ENCODE measurements at regions not wholly inside any gene's neighbourhood (a gene's known extent, or its start where the extent isn't known, plus 50 kb on each side); places are given as distances from the start of the nearest gene placed in this dataset.

DNA sequence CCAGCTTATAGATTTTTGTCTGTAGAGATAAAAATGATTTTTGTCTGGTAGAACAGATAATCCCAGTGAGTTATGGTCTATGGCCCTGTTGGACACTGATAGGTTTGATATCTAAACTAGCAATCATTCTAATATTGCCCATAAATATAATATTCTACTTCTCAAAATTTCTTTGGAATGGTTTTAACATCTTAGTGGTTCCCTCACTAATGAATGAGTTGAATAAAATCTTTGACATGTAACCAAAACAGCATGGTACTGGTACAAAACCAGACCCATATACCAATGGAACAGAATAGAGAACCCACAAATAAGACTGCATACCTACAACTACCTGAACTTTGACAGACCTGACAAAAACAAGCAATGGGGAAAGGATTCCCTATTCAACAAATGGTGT is 219.7 kb downstream of the SEC61B start:
- DNase-seq: no peak

- DNase-seq: no peak
Measured at GRCh38 chr9:99445371-99445891, 223.3 kb downstream of the SEC61B start.

- DNase-seq: no peak
Measured at GRCh38 chr9:99445920-99446319, 223.8 kb downstream of the SEC61B start.

DNA sequence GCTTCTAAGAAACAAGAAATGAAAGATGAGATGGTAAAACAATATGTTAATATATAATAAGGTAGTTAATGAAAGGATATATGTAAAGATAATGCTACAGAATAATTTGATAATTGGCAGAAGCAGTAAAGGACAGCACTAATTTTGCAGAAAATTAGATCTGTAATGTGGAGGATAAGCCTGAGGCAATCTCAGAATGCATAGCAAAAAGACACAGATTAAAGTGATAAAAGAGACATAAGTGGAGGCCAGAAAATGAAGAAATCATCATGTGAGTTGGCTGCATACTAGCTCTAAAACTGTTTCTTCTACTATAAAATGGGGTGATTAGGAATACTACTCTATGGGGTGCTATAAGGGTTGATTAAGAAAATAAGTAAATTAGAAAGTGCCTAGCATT is 225.9 kb downstream of the SEC61B start:
- DNase-seq: no peak

DNA sequence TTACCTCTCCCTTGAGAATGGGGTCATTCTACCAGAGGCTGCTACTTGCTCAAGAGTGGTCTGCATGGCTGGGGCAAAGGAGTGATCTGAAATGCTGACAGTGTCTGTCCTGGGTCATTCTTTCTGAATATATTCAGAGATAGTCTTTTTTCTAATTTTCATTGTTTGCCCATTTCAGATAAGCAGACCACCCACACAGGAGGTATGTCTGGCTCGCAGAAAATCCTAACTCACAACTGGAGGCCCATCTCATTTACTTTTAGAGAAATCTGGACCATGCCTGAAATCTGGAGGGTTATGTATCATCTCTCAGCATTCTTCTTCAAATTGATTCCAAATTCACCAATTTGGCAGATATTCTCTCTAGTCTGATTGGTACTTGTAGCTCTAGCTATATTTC is 227.6 kb downstream of the SEC61B start:
- no peak for DNase-seq

DNA sequence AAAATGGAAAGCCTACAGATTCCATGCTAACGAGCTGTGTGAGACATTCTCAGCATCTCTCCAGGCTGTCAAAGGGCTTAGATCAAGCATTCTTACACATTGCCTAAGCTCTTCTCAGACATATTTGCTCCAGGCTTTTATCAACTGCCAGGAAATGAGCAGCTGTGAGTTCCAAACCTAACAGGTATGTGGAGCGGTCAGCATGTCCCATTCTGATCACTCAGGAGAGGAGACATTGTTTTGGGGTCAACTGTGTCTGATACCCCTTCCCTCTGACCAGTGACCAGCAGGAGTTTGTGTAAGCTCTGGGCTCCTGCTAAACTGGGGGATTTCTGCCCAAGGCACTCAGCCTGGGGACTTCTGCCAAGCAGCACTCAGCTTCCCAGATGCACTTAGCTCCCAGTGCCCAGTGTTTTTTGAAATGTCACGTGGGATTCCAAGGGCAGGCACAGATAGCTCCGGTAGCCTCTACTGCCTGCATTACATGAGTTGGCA is 229.1 kb downstream of the SEC61B start:
- DNase-seq: no peak

GRCh38 chr9:99457406-99457805 is 235.3 kb downstream of the SEC61B start:
- no peak for DNase-seq

DNA sequence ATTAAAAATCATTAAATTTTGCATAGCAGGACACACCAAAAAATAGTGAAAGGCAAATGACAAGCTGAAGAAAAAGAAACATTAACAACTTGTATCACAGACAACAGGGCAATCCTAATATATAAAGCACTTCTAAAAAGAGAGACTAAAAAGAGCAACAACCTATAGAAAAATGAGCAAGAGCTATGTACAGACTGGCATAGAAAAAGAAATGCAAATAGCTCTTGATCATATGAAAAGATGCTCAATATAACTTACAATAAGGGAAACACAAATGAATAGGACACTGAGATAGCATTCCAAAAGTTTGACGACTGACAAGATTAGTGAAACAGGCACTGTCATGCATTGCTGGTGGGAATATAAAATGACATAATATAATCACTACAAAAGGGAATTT is 235.9 kb downstream of the SEC61B start:
- no peak for DNase-seq

GRCh38 chr9:99459919-99460318 is 237.8 kb downstream of the SEC61B start:
- DNase-seq: no peak

DNA sequence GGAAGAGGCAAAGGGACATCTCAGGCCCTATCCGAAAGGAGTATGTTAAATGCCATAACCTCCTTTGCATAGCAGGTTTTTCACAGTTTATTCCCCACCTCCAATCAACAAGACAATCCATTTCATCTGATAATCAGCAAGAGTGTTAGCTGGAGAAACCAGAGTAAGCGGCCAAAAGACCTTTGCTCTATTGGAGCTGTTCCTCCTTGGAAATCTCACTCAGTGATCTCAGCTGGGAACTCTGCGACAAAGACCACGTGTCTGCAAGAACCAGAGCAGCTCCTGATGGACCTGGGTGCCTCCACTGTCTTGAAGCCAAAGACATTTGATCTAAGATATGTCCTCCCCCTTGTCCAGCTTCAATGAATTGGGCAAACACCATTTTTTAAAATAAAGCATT is 241.0 kb downstream of the SEC61B start:
- no peak for DNase-seq

DNA sequence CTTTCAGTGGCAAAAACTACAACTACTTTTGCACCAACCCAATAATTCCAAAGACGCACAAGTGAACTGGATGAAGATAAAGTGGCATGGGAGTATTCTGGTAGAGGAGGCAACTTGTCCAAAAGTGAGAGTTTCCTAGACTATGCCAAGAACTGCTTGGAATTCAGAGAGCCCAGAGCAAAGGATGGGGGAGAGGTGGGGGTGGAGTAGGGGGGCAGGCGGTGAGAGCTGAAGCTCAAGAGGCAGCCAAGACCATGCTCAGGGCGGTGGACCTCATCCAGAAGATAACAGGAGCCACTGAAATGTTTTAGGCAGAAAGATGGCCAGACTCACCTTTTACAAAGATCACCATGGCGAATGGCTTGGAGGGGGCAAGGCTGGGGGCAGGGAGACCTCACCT is 242.5 kb downstream of the SEC61B start:
- no peak for DNase-seq

DNA sequence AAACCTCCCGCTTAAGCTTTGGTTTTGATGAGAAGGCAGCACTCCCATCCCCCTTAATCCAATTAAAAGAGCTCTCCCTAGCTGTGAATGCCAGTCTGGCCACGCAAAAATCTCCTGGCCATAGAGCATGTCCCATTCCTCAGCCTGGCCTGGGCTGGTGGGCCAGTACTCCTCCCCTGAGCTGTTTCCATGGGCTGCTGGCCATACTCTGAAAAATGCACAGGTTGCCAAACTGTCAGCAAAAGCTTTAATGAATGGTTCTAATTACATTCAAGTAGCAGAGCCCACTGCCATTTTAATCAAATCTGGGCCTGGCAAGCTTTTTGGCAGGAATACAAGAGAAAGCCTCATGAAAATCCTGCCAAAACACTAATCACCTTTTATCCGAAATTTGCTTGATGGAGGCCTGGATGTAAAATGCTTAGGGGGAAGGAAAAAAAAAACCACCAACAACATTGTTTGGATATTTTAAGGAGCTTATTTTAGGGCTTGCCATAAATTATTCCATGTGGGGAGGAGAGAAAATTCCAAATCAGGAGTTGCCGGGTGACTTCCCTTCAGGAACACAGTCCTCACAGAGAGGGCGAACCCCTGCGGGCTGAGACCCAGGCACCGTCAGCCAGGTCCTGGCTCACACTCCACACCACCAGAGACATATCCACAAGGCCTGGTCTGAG is 243.3 kb downstream of the SEC61B start:
- no peak for DNase-seq

DNA sequence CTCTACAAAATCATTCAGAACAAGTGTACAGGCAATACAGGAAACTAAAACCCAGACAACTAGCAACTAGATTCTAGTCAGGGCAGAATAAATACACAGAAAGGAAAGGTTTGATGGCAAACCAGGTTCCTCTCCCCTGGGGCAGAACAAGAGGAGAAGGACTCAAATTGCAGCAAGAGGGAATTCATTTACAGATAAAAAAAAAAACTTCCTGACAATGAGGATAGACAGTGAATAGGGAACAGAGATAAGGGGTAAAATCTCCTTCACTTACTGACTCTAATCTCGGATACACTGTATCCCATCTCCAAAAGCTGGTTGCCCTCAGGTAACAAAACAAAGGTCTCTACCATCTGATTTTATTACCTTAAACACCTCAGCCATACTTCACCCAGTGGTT is 244.0 kb downstream of the SEC61B start:
- DNase-seq: no peak

GRCh38 chr9:99466781-99467180 is 244.7 kb downstream of the SEC61B start:
- DNase-seq: no peak

GRCh38 chr9:99471033-99471432 is 249.0 kb downstream of the SEC61B start:
- no peak for DNase-seq

- no peak for DNase-seq
Measured at GRCh38 chr9:99472240-99472915, 250.3 kb downstream of the SEC61B start.

DNA sequence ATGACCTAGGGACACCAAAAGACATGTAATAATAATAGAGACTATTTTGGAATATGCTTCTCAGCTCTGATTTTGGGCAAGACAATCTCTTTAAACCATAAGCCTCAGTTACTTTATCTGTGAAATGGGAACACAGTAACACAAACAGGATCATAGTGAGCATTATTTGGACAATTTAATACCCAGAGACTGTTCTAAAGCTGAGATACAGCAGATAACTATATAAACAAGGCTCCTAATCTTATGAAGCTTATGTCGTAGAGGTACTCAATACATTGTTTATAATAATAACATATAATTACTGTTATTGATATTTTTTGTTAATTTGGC is 250.8 kb downstream of the SEC61B start:
- no peak for DNase-seq

DNA sequence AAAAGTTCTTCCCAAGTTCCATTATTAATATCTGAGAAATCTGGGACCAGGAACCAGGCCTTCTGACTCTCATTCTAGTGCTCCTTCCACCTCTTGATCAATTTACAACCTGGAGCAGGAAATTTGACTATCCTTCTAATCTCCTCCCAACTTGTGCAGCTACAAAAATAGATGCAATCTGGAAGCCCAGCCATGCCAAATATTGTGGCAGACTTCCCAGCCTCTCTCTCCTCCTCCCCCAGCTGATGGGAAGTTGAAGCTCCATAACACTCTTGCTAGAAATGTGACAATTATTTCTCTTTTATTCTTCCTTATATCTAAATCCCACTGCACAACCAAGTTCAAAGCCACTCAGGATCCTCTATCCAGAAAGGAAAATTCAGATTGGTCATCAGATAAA is 252.1 kb downstream of the SEC61B start:
- no peak for DNase-seq

DNA sequence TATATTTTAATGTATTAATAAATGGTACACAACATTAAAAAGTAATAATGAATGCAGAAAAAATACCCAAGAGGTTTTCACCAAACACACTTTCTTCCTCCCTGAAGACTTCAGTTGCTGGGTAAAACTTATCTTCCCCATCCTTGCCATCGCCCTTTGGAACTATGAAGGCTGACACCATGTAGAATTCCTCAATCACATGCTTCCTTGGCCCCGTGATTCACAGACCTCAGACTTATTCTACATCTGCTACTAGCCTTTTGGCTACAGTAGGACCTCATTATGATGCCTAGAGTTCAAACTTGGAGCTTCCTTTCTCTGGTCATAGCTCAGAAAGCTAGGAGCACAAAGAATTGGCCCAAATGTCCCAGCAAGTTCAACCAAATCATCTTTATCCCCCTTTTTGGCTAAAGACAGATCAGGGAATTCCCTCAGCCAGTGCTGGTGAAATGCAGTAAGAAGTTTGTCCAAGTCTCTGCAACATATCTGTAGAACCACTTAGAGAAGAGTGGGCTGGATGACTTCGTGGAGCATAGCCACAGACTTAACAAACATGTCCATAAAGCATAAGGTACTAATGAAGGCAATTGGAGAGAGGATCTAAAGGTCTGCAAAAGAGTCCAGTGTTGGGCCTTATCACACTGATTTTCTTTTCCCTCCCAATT is 253.5 kb downstream of the SEC61B start:
- DNase-seq: no peak

DNA sequence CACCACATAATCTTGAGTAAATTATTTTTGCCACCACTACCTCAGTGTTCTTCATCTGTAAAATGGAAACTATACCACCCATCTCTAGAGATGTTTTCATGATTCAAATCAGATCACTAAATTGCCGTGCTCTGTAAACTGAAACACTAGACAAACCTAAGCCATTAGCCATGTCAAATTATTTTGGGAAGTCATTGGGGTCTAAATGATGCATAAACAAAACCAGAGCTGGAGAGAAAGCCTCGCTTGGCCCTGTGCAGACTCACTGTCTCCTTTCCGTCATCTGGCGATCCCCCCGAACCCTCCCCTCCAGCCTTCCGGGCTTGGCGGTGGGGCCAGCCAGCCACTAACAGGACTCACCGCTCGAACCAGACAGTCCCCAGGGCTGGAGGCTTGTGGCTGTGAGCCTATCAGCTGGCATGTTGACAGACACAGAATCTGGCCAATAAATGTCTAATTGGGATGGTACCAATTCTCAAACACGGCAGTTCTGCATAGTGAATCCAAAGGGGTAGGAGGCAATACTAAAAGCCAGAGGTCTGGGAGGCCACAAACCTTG is 256.5 kb downstream of the SEC61B start:
- no peak for DNase-seq

DNA sequence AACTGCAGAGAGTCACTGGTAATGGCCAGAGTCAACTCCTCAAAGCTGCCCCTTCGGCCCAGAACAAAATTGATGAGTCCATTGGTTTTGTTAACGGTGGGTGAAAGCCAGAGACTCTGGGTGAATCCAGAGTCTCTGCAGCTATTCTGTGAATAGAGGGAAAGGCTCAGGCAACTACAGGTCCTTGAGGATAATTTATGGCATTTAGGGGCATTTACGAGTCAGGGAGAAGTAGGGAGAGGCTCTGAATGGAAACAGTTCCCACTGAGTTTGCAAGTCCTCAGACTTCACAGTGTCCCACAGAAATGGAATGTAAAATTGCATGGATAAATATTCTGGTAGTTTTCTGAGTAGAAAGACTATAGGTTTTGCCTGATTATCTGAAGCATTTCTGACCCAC is 257.8 kb downstream of the SEC61B start:
- DNase-seq: no peak

DNA sequence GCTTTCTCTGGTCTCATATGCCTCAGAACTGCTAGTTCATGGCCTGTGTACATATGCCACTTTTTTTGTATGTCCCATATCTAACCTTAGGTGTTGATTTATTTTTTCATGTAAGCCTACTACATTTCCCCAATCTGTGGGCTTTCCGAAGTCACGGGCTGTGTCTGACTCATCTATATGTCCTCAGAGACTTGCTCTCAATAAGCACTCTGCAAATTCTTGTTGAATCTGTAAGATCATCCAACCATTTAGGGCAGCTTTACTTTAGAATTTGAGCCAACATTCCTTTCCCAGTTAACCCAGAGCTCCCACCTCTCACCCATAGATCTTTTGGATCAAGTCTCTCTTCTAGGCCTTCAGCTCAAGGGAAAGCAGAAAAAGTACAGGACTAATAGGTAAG is 263.4 kb downstream of the SEC61B start:
- DNase-seq: no peak

GRCh38 chr9:99486684-99487083 is 264.6 kb downstream of the SEC61B start:
- DNase-seq: no peak

All from CD4-positive, alpha-beta T cell treated with Interleukin-21 for 1 hour (primary cell).